Activated T-cell treated with anti-CD3 and anti-CD28 coated beads for 48 hours (primary cell): ENCODE measurements at regions not wholly inside any gene's neighbourhood (a gene's known extent, or its start where the extent isn't known, plus 50 kb on each side); places are given as distances from the start of the nearest gene placed in this dataset.
"Not testable (repeated sequence)": the region's sequence is repeated elsewhere in the genome, so short reads cannot be mapped to it uniquely, and the experiment has no call there.

Experiments used
- DNase-seq: peaks from one replicate; pipeline ENCODE4 v3.0.0-alpha.2; 2020; ENCODE audit warnings: low read depth

- DNase-seq: no peak
Measured at GRCh38 chr2:145748927-145749326, 1229.0 kb upstream of the ZEB2 start.

GRCh38 chr2:145747715-145748114, 1227.8 kb upstream of the ZEB2 start:
- no peak for DNase-seq

GRCh38 chr2:145745387-145745721, 1225.4 kb upstream of the ZEB2 start:
- DNase-seq: not testable (repeated sequence)

GRCh38 chr2:145744541-145745386, 1224.8 kb upstream of the ZEB2 start:
- DNase-seq: no peak

- DNase-seq: no peak
Measured at GRCh38 chr2:145743011-145743410, 1223.1 kb upstream of the ZEB2 start.

- no peak for DNase-seq
Measured at GRCh38 chr2:145741636-145742035, 1221.7 kb upstream of the ZEB2 start.

GRCh38 chr2:145741181-145741580, 1221.3 kb upstream of the ZEB2 start:
- no peak for DNase-seq

- DNase-seq: no peak
Measured at GRCh38 chr2:145740302-145740701, 1220.4 kb upstream of the ZEB2 start.

GRCh38 chr2:145739681-145740080, 1219.8 kb upstream of the ZEB2 start:
- DNase-seq: no peak

- no peak for DNase-seq
Measured at GRCh38 chr2:145736871-145737270, 1217.0 kb upstream of the ZEB2 start.

GRCh38 chr2:145731467-145731866, 1211.5 kb upstream of the ZEB2 start:
- no peak for DNase-seq

- DNase-seq: no peak
Measured at GRCh38 chr2:145729993-145730770, 1210.3 kb upstream of the ZEB2 start.

GRCh38 chr2:145729481-145729880, 1209.6 kb upstream of the ZEB2 start:
- DNase-seq: no peak

- no peak for DNase-seq
Measured at GRCh38 chr2:145728511-145728910, 1208.6 kb upstream of the ZEB2 start.

GRCh38 chr2:145725876-145726275, 1206.0 kb upstream of the ZEB2 start:
- no peak for DNase-seq

- no peak for DNase-seq
Measured at GRCh38 chr2:145724311-145724898, 1204.5 kb upstream of the ZEB2 start.

GRCh38 chr2:145723872-145724271, 1204.0 kb upstream of the ZEB2 start:
- no peak for DNase-seq

GRCh38 chr2:145721681-145722080, 1201.8 kb upstream of the ZEB2 start:
- DNase-seq: no peak

- no peak for DNase-seq
Measured at GRCh38 chr2:145715601-145716000, 1195.7 kb upstream of the ZEB2 start.

- no peak for DNase-seq
Measured at GRCh38 chr2:145710303-145710702, 1190.4 kb upstream of the ZEB2 start.

GRCh38 chr2:145702305-145702704, 1182.4 kb upstream of the ZEB2 start:
- no peak for DNase-seq

GRCh38 chr2:145692971-145693478, 1173.1 kb upstream of the ZEB2 start:
- DNase-seq: no peak

- DNase-seq: no peak
Measured at GRCh38 chr2:145691659-145692058, 1171.7 kb upstream of the ZEB2 start.
